Heart right ventricle (tissue), 16 donors: ENCODE measurements at regions not wholly inside any gene's neighbourhood (a gene's known extent, or its start where the extent isn't known, plus 50 kb on each side); places are given as distances from the start of the nearest gene placed in this dataset.
A peak's percentile ranks its signal among the peaks of the same experiment; 100 is the strongest.

Experiments used
- ATAC-seq, 8 donors: fragments of 200-7000 bp; cut with Tn5 transposase; one replicate each; pipeline ENCODE4 v1.9.1; 2020; ENCODE audit warnings: mild to moderate bottlenecking in 8 of 8, moderate library complexity in 8 of 8, moderate number of reproducible peaks in 1 of 8
- DNase-seq, 2 donors: peaks; one replicate each; pipeline ENCODE4 v3.0.0-alpha.2; 2020
- H3K27ac ChIP-seq, 10 donors: fragments of 200-600 bp; sonication (generic) in 2 of 10; one replicate each; pipeline versions ENCODE4 v1.5.0 to v1.8.0; 2020 to 2022; ENCODE audit warnings: mild to moderate bottlenecking in 3 of 10
- H3K27me3 ChIP-seq, 7 donors: fragments of 200-600 bp; one replicate each; pipeline ENCODE4 v1.8.0; 2021 to 2022; ENCODE audit warnings: mild to moderate bottlenecking in 2 of 7
- H3K36me3 ChIP-seq, 9 donors: fragments of 200-600 bp; sonication (generic) in 1 of 9; one replicate each; pipeline versions ENCODE4 v1.5.0 to v1.8.0; 2020 to 2022; ENCODE audit warnings: mild to moderate bottlenecking in 2 of 9
- H3K4me1 ChIP-seq, 9 donors: fragments of 200-600 bp; sonication (generic) in 1 of 9; one replicate each; pipeline versions ENCODE4 v1.5.0 to v1.8.0; 2020 to 2022; ENCODE audit warnings: mild to moderate bottlenecking in 4 of 9
- H3K4me3 ChIP-seq, 10 donors: fragments of 200-600 bp; sonication (generic) in 2 of 10; one replicate each; pipeline versions ENCODE4 v1.5.0 to v1.8.0; 2020 to 2022; ENCODE audit warnings: mild to moderate bottlenecking in 7 of 10, moderate library complexity in 2 of 10
- H3K9me3 ChIP-seq, 11 donors: fragments of 200-600 bp in 10 of 11; sonication (generic) in 2 of 11; one replicate each; pipeline versions ENCODE4 v1.5.0 to v1.8.0; 2013 to 2022; ENCODE audit warnings: mild to moderate bottlenecking in 2 of 11, control low read depth in 1 of 11, moderate library complexity in 1 of 11
- CTCF ChIP-seq, 9 donors: fragments of 200-600 bp; sonication (generic) in 2 of 9; IDR thresholded peaks; one replicate each; pipeline versions ENCODE4 v1.5.0 to v1.8.0; 2021 to 2022; ENCODE audit warnings: antibody characterized with exemption in 9 of 9, mild to moderate bottlenecking in 5 of 9, moderate library complexity in 1 of 9
- WGBS, 2 donors: extraction: QIAGEN DNeasy Blood & Tissue Kit; methylation state at CpG; one replicate each; pipeline ENCODE4 v1.1.7; 2013; ENCODE audit warnings: inconsistent platforms in 1 of 2; 5-methylcytosine and 5-hydroxymethylcytosine counted together
- intact Hi-C, 10 donors: fragments of 100-400 bp; cut with DNase I; formaldehyde crosslinking; loops; one replicate each; pipeline versions ENCODE4 v1.11.1 to v1.14.2; 2022
- donor health status: Arrhythmogenic right ventricular cardiomyopathy.
- donor health status: ischemic (EF 13 %, LVEDD 7.1; RV severe dilation, severe dysfunction).
- donor health status: healthy with polysubstance abuse.
- donor health status: DM: no; HTN: yes; CAD: no.
- donor health status: DM: no; HTN: no; CAD: no.
- donor health status: ischemic (EF 25% LVEDD 6.9; RV normal size, moderate dysfunction).
- donor health status: ischemic (EF 25% LVEDD 5.7; RV mildly dilated, moderate dysfunction).
- donor health status: healthy.
- donor health status: DM: yes; HTN: yes; CAD: no.
- donor health status: Ischemic cardiomyopathy.
- donor health status: ischemic (EF 35%, LVEDD 5.7; RV mildly dilated, moderate dysfunction).
- donor health status: nonischemic (EF 11% LVEDD 7.7; RV severe dilation, severe dysfunction).
- donor health status: DM: yes; HTN: yes; CAD: no.
- donor health status: PGD.
- donor health status: ischemic (EF 29% LVEDD 5.4; RV normal size, mild dysfunction).
- donor health status: nonischemic (EF 23%, LVEDD 6.1; RV moderate dilation, normal function).

- Histone ChIP-seq H3K4me1 (no peaks in the 10 kb centered on the region), H3K27me3 (no peaks in the 10 kb centered on the region), H3K36me3 (no peaks in the 10 kb centered on the region), H3K27ac (no peak overlapping the region), H3K4me3 (no peak overlapping the region), H3K9me3 (peaks cover 0 to 7% (median 0%) of the 10 kb centered on the region in 11 donors)
- ATAC-seq (no peak), DNase-seq (no peak)
- WGBS, 2 donors: 81 to 86% methylated on average over 5 of the region's 5 CpGs
- no peak for TF ChIP-seq CTCF (IDR thresholded peaks at IDR 0.05)
- intact Hi-C loops: no loop called here
Observed at GRCh38 chr6:117817499-117817898, 89.6 kb upstream of the SLC35F1 start.

- intact Hi-C loops: no loop called here
- DNase-seq (no peak), ATAC-seq (no peak)
- H3K36me3 ChIP-seq: no peaks in the 10 kb centered on the region
- no peak for TF ChIP-seq CTCF (IDR thresholded peaks at IDR 0.05)
- H3K27me3 ChIP-seq: no peaks in the 10 kb centered on the region
- H3K27ac ChIP-seq: no peak overlapping the region
- H3K4me3 ChIP-seq: no peak overlapping the region
- peaks cover 0 to 7% (median 0%) of the 10 kb centered on the region in 11 donors for H3K9me3 ChIP-seq
- no peaks in the 10 kb centered on the region for H3K4me1 ChIP-seq
Observed at GRCh38 chr6:117817992-117818391, 89.1 kb upstream of the SLC35F1 start.

- no peak for ATAC-seq
- H3K27ac ChIP-seq: no peak overlapping the region
- no peak for DNase-seq
- H3K27me3 ChIP-seq: no peaks in the 10 kb centered on the region
- WGBS, 2 donors: 8 to 11% methylated on average over 1 of the region's 1 CpG
- intact Hi-C loops: no loop called here
- TF ChIP-seq CTCF (IDR thresholded peaks at IDR 0.05): no peak
- peaks cover 0 to 7% (median 0%) of the 10 kb centered on the region in 11 donors for H3K9me3 ChIP-seq
- H3K4me1 ChIP-seq: no peaks in the 10 kb centered on the region
- H3K36me3 ChIP-seq: no peaks in the 10 kb centered on the region
- H3K4me3 ChIP-seq: no peak overlapping the region
Observed at GRCh38 chr6:117818449-117818848, 88.6 kb upstream of the SLC35F1 start.

- Histone ChIP-seq H3K36me3 (no peaks in the 10 kb centered on the region), H3K27ac (no peak overlapping the region), H3K9me3 (peaks cover 0 to 17% (median 0%) of the 10 kb centered on the region in 11 donors), H3K4me1 (no peaks in the 10 kb centered on the region), H3K4me3 (no peak overlapping the region), H3K27me3 (no peaks in the 10 kb centered on the region)
- ATAC-seq (peak in 2 of 8 donors; percentile 29 to 51), DNase-seq (no peak)
- peak in 5 of 9 donors; percentile 25 to 37 (median 29) for TF ChIP-seq CTCF (IDR thresholded peaks at IDR 0.05)
- intact Hi-C loops: loop anchor here in 1 of 10 donors (10.0 kb wide), 1 partner anchor 485 kb away; no protein-coding TSS in a partner anchor
- 3 to 5% methylated on average over 8 of the region's 8 CpGs for WGBS, 2 donors
Observed at GRCh38 chr6:117829594-117830319, 77.3 kb upstream of the SLC35F1 start.
